Panc1 (cell line): ENCODE measurements at regions not wholly inside any gene's neighbourhood (a gene's known extent, or its start where the extent isn't known, plus 50 kb on each side); places are given as distances from the start of the nearest gene placed in this dataset.

ENCODE experiments used
- ATAC-seq: fragments of 200-7000 bp; cut with Tn5 transposase; 2 replicates; pipeline ENCODE4 v1.9.1; 2020; ENCODE audit warnings: mild to moderate bottlenecking, moderate library complexity
- BruUV-seq: library from RNA; stranded (reverse); fragments of 400-500 nt; replicated peaks from 2 replicates; lab custom pipeline; 2021; lab: Mats Ljungman, UMichigan
- CTCF ChIA-PET: fragments of 300-600 bp; sonication (Branson Sonifier 250); formaldehyde crosslinking; loops from one replicate; lab custom pipeline; 2022; ENCODE audit warnings: antibody characterized with exemption; lab: Charles Lee
- POLR2A ChIA-PET: fragments of 300-600 bp; sonication (Branson Sonifier 250); formaldehyde crosslinking; loops from one replicate; lab custom pipeline; 2022; ENCODE audit warnings: antibody characterized with exemption; lab: Charles Lee
- DNase-seq: peaks from one replicate; pipeline ENCODE4 v3.0.0-alpha.2; 2010; ENCODE audit warnings: low read depth, low spot score
- H3K27ac ChIP-seq: 2 replicates; pipeline ENCODE4 v1.5.1; 2011; ENCODE audit warnings: mild to moderate bottlenecking, low read length, inconsistent platforms
- H3K27me3 ChIP-seq: fragments of 200-500 bp; sonication (Bioruptor generic); 2 replicates; pipeline ENCODE4 v1.6.0; 2014; ENCODE audit warnings: low read length, inconsistent platforms; ENCODE audit not compliant: control insufficient read depth, insufficient read depth
- H3K36me3 ChIP-seq: fragments of 200-500 bp; sonication (Bioruptor generic); 2 replicates; pipeline ENCODE4 v1.5.1; 2014; ENCODE audit warnings: inconsistent platforms, mild to moderate bottlenecking, low read length, moderate library complexity; ENCODE audit not compliant: control insufficient read depth, insufficient read depth
- H3K4me1 ChIP-seq: 2 replicates; pipeline ENCODE4 v1.5.1; 2011; ENCODE audit warnings: inconsistent platforms, mild to moderate bottlenecking, low read length, moderate library complexity; ENCODE audit not compliant: control insufficient read depth, insufficient read depth
- H3K4me3 ChIP-seq, 2 experiments: 2 replicates each; pipeline ENCODE4 v1.5.1; 2011 to 2012; ENCODE audit warnings: low read depth in 2 of 2, low read length in 2 of 2, mild to moderate bottlenecking in 2 of 2, inconsistent platforms in 1 of 2, moderate library complexity in 1 of 2
- H3K9me3 ChIP-seq: fragments of 200-500 bp; sonication (Bioruptor generic); 2 replicates; pipeline ENCODE4 v1.5.1; 2014; ENCODE audit warnings: low read depth, mild to moderate bottlenecking, inconsistent platforms, low read length, moderate library complexity; ENCODE audit not compliant: control insufficient read depth, insufficient read depth
- CTCF ChIP-seq: fragments of 450-650 bp; IDR thresholded peaks from 2 replicates; pipeline ENCODE4 v1.5.1; 2017; ENCODE audit warnings: mild to moderate bottlenecking
- POLR2AphosphoS5 ChIP-seq: IDR thresholded peaks from 2 replicates; pipeline ENCODE4 v1.6.1; 2012; ENCODE audit warnings: mild to moderate bottlenecking, low read depth, low read length, moderate library complexity
- REST ChIP-seq, 2 experiments: IDR thresholded peaks; 2 replicates each; pipeline ENCODE4 v1.6.1; 2011 to 2012; ENCODE audit warnings: low read depth in 2 of 2, control low read depth in 1 of 2, low read length in 1 of 2, mild to moderate bottlenecking in 1 of 2, moderate library complexity in 1 of 2; ENCODE audit not compliant: insufficient read depth in 1 of 2
- SIN3A ChIP-seq: IDR thresholded peaks from 2 replicates; pipeline ENCODE4 v1.6.1; 2012; ENCODE audit warnings: low read depth, mild to moderate bottlenecking, low read length, moderate library complexity, borderline replicate concordance; ENCODE audit not compliant: insufficient read depth
- TCF7L2 ChIP-seq: IDR thresholded peaks from 2 replicates; pipeline ENCODE4 v1.6.1; 2011; ENCODE audit warnings: mild to moderate bottlenecking, low read depth, low read length, inconsistent platforms
- in situ Hi-C: cut with HindIII; loops from 2 replicates; pipeline ENCODE4 v1.10.0; 2016; ENCODE audit warnings: low sequenced_read_pairs, low pct_unique_long_range_greater_than_20kb
- intact Hi-C: fragments of 100-400 bp; cut with micrococcal nuclease; formaldehyde crosslinking; loops from one replicate; pipeline ENCODE4 v1.10.0; 2022; ENCODE audit not compliant: unreplicated experiment

GRCh38 chr1:203930342-203930741 lies 68.9 kb downstream of the SNRPE start:
- DNase-seq = no peak
- ChIA-PET POLR2A (no interaction called here), CTCF (interaction anchor here (0.7 kb wide), 1 partner anchor 59 kb away, joined by 5 read pairs; no protein-coding TSS in a partner anchor)
- in situ Hi-C loops = no loop called here
- ATAC-seq = no peak
- Histone ChIP-seq H3K36me3 (no peaks in the 10 kb centered on the region), H3K4me1 (no peaks in the 10 kb centered on the region), H3K4me3 (no peak overlapping the region), H3K27ac (no peak overlapping the region), H3K9me3 (no peaks in the 10 kb centered on the region), H3K27me3 (no peaks in the 10 kb centered on the region)
- no TSS peak for BruUV-seq
- TF ChIP-seq CTCF = no peak
- intact Hi-C loops = no loop called here

DNA sequence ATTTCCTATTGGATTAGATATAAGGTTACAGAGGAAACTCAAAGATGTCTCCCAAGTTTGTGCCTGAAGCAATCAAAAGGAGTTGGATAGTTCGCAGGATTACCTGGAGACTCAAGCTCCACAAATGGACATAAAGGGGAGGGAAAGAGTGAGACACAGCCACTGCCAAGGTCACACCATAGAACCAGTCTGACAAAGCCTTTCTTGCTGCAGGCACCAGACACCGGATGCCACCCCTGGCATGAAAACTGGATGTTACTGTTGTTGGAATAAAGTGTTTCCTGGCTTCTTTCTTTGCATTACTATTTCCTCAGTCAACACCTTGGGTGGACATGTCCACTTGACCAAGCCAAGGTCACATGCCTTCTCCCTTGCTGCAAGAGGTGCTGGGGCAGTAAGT lies 70.6 kb downstream of the SNRPE start:
- H3K27me3 ChIP-seq = no peaks in the 10 kb centered on the region
- no TSS peak for BruUV-seq
- no peak overlapping the region for H3K27ac ChIP-seq
- ATAC-seq (no peak), DNase-seq (no peak)
- ChIA-PET POLR2A (interaction anchor here (0.6 kb wide), 1 partner anchor 119 kb away, joined by 3 read pairs; no protein-coding TSS in a partner anchor), CTCF (no interaction called here)
- no peaks in the 10 kb centered on the region for H3K9me3 ChIP-seq
- H3K4me3 ChIP-seq = no peak overlapping the region
- TF ChIP-seq TCF7L2 = no peak
- TF ChIP-seq CTCF = no peak
- TF ChIP-seq SIN3A = no peak
- TF ChIP-seq REST (IDR thresholded peaks at IDR 0.05; ENCODE audit: insufficient read depth in 1 of 2, low read depth in 2 of 2, low read length in 1 of 2) = no peak
- TF ChIP-seq POLR2AphosphoS5 = no peak
- intact Hi-C loops (no loop called here), in situ Hi-C loops (no loop called here)
- H3K36me3 ChIP-seq = no peaks in the 10 kb centered on the region
- H3K4me1 ChIP-seq = no peaks in the 10 kb centered on the region
